ENCODE measurements at regions not wholly inside any gene's neighbourhood (a gene's known extent, or its start where the extent isn't known, plus 50 kb on each side); places are given as distances from the start of the nearest gene placed in this dataset.

DNA sequence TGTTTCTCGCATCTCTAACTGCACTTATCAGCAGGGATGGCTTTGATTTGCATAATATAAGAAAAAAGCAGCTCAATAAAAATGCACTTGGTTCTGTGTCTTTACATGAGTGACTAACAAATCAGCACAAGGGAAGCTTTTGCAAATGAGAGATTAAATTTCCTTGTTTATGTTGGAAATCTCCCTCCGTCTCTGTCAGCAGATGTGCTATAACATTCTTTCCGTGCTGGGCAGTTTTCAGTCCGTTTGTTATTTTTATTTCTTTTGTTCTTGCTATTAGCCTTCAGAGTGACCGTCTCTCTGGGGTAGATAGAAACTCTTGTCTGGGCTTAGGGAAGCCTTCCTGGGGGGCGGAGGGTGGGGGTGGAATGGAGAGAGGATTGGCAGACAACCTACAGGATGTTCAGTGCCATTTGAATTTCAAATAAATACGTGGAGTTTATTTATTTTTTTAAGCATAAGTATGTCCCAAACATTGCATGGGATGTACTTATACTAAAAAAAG is 96.0 kb downstream of the GATA3 start:
- TF ChIP-seq, protein P1, sequence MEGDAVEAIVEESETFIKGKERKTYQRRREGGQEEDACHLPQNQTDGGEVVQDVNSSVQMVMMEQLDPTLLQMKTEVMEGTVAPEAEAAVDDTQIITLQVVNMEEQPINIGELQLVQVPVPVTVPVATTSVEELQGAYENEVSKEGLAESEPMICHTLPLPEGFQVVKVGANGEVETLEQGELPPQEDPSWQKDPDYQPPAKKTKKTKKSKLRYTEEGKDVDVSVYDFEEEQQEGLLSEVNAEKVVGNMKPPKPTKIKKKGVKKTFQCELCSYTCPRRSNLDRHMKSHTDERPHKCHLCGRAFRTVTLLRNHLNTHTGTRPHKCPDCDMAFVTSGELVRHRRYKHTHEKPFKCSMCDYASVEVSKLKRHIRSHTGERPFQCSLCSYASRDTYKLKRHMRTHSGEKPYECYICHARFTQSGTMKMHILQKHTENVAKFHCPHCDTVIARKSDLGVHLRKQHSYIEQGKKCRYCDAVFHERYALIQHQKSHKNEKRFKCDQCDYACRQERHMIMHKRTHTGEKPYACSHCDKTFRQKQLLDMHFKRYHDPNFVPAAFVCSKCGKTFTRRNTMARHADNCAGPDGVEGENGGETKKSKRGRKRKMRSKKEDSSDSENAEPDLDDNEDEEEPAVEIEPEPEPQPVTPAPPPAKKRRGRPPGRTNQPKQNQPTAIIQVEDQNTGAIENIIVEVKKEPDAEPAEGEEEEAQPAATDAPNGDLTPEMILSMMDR (IDR thresholded peaks at IDR 0.05): no peak
- Histone ChIP-seq H3K4me1 (no peaks in the 10 kb centered on the region), H3K36me3 (no peaks in the 10 kb centered on the region), H3K4me3 (no peak overlapping the region), H3K27ac (no peak overlapping the region), H3K27me3 (ENCODE audit: low read depth) (peaks cover 5% of the 10 kb centered on the region), H3K9me3 (no peaks in the 10 kb centered on the region)
- no peak for DNase-seq
- intact Hi-C loops (cut with DNase I): no loop called here
- ATAC-seq: no peak

DNA sequence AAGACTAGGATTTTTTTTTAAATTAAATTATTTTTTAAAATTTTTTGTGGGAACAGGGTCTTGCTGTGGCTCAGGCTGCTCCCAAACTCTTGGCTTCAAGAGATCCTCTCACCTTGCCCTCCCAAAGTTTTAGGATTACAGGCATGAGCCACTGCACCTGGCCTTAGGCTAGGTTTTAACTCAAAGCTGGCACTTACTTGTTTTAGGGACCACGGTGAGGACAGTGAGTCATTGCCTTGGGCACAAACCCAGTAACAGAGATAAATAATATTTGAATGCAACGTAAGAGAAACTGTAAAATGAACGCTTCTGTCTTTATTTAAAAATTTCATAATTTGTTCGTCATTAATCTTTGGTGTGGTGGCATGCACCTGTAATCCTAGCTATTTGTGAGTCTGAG is 96.6 kb downstream of the GATA3 start:
- intact Hi-C loops (cut with DNase I): no loop called here
- H3K27ac ChIP-seq: no peak overlapping the region
- peaks cover 5% of the 10 kb centered on the region for H3K27me3 ChIP-seq (ENCODE audit: low read depth)
- H3K4me1 ChIP-seq: no peaks in the 10 kb centered on the region
- ATAC-seq (no peak), DNase-seq (no peak)
- TF ChIP-seq, protein P1 (IDR thresholded peaks at IDR 0.05): no peak
- H3K9me3 ChIP-seq: no peaks in the 10 kb centered on the region
- no peak overlapping the region for H3K4me3 ChIP-seq
- H3K36me3 ChIP-seq: no peaks in the 10 kb centered on the region

GRCh38 chr10:8156918-8157317 is 102.4 kb downstream of the GATA3 start:
- H3K9me3 ChIP-seq: no peaks in the 10 kb centered on the region
- intact Hi-C loops (cut with DNase I): no loop called here
- TF ChIP-seq, protein P1 (IDR thresholded peaks at IDR 0.05): no peak
- no peaks in the 10 kb centered on the region for H3K36me3 ChIP-seq
- no peak for DNase-seq
- no peaks in the 10 kb centered on the region for H3K4me1 ChIP-seq
- no peak overlapping the region for H3K27ac ChIP-seq
- H3K4me3 ChIP-seq: no peak overlapping the region
- no peak for ATAC-seq
- H3K27me3 ChIP-seq (ENCODE audit: low read depth): peaks cover 6% of the 10 kb centered on the region

DNA sequence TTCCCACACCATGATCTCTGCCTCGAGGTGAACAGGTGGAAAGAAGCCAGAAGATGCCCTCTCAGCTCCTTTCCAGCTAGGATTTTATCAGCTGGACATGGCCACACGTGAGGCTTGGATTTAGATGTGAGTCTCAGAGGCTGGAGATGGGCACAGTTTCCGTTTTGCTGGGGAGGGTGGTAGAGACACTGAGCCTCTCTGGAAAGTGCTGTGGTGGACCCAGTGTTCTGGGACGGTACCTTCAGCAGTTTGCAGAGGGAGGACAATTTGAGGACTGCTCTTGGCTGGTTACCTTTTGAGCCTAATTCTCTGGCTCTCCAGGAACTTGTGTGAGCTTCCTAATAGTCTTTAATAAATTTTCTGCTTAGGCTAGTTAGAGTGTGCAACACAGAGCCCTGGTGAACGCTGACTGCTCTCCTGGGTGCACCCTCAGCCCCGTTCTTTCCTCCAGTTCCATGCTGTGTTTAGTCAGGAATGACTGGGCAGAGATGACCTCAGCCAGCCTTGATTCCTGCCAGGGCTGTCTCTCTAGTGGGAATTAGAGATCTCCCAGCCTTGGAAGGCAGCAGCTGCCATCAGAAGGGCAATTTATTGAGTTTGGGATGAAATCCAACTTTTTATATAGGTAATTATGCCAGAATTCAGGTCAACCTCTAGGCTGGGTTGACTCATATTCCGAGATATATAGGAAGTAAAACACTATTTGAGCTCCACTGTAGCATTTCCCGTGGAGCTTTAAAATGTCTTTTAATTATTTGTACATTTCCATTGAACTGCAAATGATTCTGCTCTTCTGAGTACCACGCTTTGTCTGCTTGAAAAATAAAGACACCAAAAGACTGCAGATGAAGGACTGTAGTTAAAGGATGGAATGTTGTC is 103.9 kb downstream of the GATA3 start:
- intact Hi-C loops (cut with DNase I): no loop called here
- Histone ChIP-seq H3K9me3 (no peaks in the 10 kb centered on the region), H3K27ac (no peak overlapping the region), H3K36me3 (no peaks in the 10 kb centered on the region), H3K4me1 (no peaks in the 10 kb centered on the region), H3K27me3 (ENCODE audit: low read depth) (peaks cover 6% of the 10 kb centered on the region), H3K4me3 (no peak overlapping the region)
- ATAC-seq (no peak), DNase-seq (no peak)
- TF ChIP-seq, protein P1 (IDR thresholded peaks at IDR 0.05): no peak

DNA sequence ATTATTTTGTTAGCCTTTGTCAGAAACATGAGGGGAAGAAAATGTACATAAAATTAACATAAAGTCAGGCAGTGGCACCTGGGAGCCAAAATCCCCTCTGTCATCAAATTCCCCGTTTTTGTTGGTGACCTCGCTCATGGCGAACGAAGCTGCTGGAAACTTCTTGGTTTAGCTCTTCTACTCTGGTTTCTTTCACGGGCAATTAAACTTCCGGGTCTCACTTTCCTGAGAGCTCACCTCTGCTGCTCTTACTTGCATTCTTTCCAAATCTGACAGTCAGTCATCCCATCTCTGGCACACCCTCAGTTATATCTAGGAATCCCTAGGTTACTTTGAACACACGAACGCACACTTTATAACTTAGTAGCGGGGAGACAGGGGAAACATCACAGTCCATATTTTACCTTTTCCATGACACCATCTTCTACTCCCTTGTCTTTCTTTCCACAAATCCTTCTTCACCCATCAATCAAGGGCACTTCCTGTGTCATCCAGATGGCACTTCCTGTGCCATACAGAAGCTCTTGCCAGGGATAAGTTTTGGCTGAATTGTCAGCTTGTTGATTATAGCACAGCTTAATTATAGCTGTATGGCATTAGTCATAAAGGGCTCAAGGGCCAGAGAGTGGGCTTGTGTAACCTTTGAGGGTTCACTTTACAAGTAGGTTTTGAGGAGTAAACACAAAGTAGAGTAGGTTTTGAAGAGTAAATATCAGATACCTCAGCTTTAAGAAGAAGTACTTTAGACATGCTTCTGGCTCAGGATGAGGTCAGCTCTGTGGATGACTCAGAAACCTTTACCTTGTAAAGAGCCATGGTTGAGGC is 105.1 kb downstream of the GATA3 start:
- peak; percentile 47 to 64 for ATAC-seq
- peaks cover 6% of the 10 kb centered on the region for H3K27me3 ChIP-seq (ENCODE audit: low read depth)
- H3K27ac ChIP-seq: no peak overlapping the region
- H3K4me3 ChIP-seq: no peak overlapping the region
- intact Hi-C loops (cut with DNase I): no loop called here
- H3K4me1 ChIP-seq: no peaks in the 10 kb centered on the region
- TF ChIP-seq, protein P1 (IDR thresholded peaks at IDR 0.05): no peak
- DNase-seq: no peak
- no peaks in the 10 kb centered on the region for H3K36me3 ChIP-seq
- no peaks in the 10 kb centered on the region for H3K9me3 ChIP-seq
